IPS DF 4.7 (cell line): ENCODE measurements at regions not wholly inside any gene's neighbourhood (a gene's known extent, or its start where the extent isn't known, plus 50 kb on each side); places are given as distances from the start of the nearest gene placed in this dataset.
"Not testable (repeated sequence)": the region's sequence is repeated elsewhere in the genome, so short reads cannot be mapped to it uniquely, and the experiment has no call there.

Experiments
- DNase-seq: peaks from one replicate; pipeline ENCODE4 v3.0.0-alpha.2; 2013; ENCODE audit warnings: low spot score; ENCODE audit errors: extremely low read depth

- no peak for DNase-seq
These were observed 184.4 kb upstream of the CCL2 start for GRCh38 chr17:34070712-34071111.

GRCh38 chr17:34071886-34072420 is 183.1 kb upstream of the CCL2 start:
- no peak for DNase-seq

GRCh38 chr17:34075076-34075475 is 180.0 kb upstream of the CCL2 start:
- DNase-seq = no peak

GRCh38 chr17:34076743-34077631 is 178.1 kb upstream of the CCL2 start:
- no peak for DNase-seq

GRCh38 chr17:34081269-34081668 is 173.8 kb upstream of the CCL2 start:
- DNase-seq = peak; percentile 64

- no peak for DNase-seq
These were observed 172.7 kb upstream of the CCL2 start for GRCh38 chr17:34082404-34082803.

- not testable (repeated sequence) for DNase-seq
These were observed 166.0 kb upstream of the CCL2 start for GRCh38 chr17:34089042-34089441.

- no peak for DNase-seq
These were observed 164.5 kb upstream of the CCL2 start for GRCh38 chr17:34090593-34090992.

GRCh38 chr17:34091975-34092374 is 163.1 kb upstream of the CCL2 start:
- no peak for DNase-seq

- DNase-seq = no peak
These were observed 160.0 kb upstream of the CCL2 start for GRCh38 chr17:34095106-34095505.

- DNase-seq = no peak
These were observed 156.4 kb upstream of the CCL2 start for GRCh38 chr17:34098699-34099098.

- DNase-seq = no peak
These were observed 155.1 kb upstream of the CCL2 start for GRCh38 chr17:34099859-34100515.

- no peak for DNase-seq
These were observed 148.1 kb upstream of the CCL2 start for GRCh38 chr17:34107019-34107418.

- DNase-seq = no peak
These were observed 144.8 kb upstream of the CCL2 start for GRCh38 chr17:34110315-34110714.

- DNase-seq = no peak
These were observed 142.0 kb upstream of the CCL2 start for GRCh38 chr17:34113089-34113488.

- DNase-seq = no peak
These were observed 140.9 kb upstream of the CCL2 start for GRCh38 chr17:34114174-34114573.

- DNase-seq = no peak
These were observed 138.8 kb upstream of the CCL2 start for GRCh38 chr17:34116306-34116705.

GRCh38 chr17:34117332-34117731 is 137.8 kb upstream of the CCL2 start:
- no peak for DNase-seq

GRCh38 chr17:34117811-34118210 is 137.3 kb upstream of the CCL2 start:
- DNase-seq = no peak

- no peak for DNase-seq
These were observed 136.5 kb upstream of the CCL2 start for GRCh38 chr17:34118564-34118963.

GRCh38 chr17:34121311-34121710 is 133.8 kb upstream of the CCL2 start:
- DNase-seq = no peak

- DNase-seq = no peak
These were observed 132.6 kb upstream of the CCL2 start for GRCh38 chr17:34122515-34122914.

GRCh38 chr17:34125010-34125409 is 130.1 kb upstream of the CCL2 start:
- DNase-seq = no peak
